K562 (cell line): ENCODE measurements at regions not wholly inside any gene's neighbourhood (a gene's known extent, or its start where the extent isn't known, plus 50 kb on each side); places are given as distances from the start of the nearest gene placed in this dataset.

Experiments
- CBX5 ChIP-seq: IDR thresholded peaks from 2 replicates; pipeline ENCODE4 v1.6.1; 2014; ENCODE audit warnings: low read depth, borderline replicate concordance
- CHD7 ChIP-seq: fragments of 200-600 bp; sonication (generic); IDR thresholded peaks from one replicate; pipeline ENCODE4 v1.6.1; 2012; ENCODE audit warnings: mild to moderate bottlenecking, low read depth, low read length, inconsistent platforms
- ELF2 ChIP-seq: fragments of 250-450 bp; sonication (Bioruptor Pico); IDR thresholded peaks from 2 replicates; pipeline ENCODE4 v1.5.0; 2021; ENCODE audit warnings: mild to moderate bottlenecking
- HCFC1 ChIP-seq: IDR thresholded peaks from 2 replicates; pipeline ENCODE4 v1.6.1; 2012; ENCODE audit warnings: low read depth, low read length, improper control_type of control experiment
- ZNF263 ChIP-seq: sonication (generic); formaldehyde crosslinking; IDR thresholded peaks from 2 replicates; pipeline ENCODE4 v1.8.0; 2022; ENCODE audit warnings: mild to moderate bottlenecking, missing genetic modification reagents, borderline replicate concordance
- ZNF316 ChIP-seq: fragments of 450-650 bp; IDR thresholded peaks from 2 replicates; pipeline ENCODE4 v1.6.1; 2016
- TF ChIP-seq, protein P1 (sequence below): sonication (generic); formaldehyde crosslinking; IDR thresholded peaks from 2 replicates; pipeline ENCODE4 v1.8.1; 2023; ENCODE audit warnings: missing genetic modification reagents, mild to moderate bottlenecking, borderline replicate concordance

DNA sequence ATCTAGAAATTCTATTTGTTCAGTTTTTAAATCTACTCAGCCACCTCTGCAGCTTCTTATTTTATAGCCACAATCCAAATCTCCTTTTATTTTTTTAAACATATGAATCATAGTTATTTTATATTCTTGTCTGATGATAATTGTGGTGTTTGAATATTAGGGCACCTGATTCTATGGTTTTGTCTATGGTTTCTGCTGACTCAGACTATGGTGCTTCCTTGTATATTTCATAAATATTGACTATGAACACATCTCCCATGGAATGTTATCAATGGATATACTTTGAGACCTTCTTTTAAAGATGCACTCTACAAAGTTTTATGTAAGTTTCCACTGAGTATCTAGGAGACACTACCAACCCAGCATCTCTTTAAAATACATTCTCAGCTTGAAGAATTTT lies 1027.0 kb upstream of the AUTS2 start (continued):
- no peak for TF ChIP-seq CHD7
- TF ChIP-seq HCFC1 = no peak
- TF ChIP-seq, protein P1, sequence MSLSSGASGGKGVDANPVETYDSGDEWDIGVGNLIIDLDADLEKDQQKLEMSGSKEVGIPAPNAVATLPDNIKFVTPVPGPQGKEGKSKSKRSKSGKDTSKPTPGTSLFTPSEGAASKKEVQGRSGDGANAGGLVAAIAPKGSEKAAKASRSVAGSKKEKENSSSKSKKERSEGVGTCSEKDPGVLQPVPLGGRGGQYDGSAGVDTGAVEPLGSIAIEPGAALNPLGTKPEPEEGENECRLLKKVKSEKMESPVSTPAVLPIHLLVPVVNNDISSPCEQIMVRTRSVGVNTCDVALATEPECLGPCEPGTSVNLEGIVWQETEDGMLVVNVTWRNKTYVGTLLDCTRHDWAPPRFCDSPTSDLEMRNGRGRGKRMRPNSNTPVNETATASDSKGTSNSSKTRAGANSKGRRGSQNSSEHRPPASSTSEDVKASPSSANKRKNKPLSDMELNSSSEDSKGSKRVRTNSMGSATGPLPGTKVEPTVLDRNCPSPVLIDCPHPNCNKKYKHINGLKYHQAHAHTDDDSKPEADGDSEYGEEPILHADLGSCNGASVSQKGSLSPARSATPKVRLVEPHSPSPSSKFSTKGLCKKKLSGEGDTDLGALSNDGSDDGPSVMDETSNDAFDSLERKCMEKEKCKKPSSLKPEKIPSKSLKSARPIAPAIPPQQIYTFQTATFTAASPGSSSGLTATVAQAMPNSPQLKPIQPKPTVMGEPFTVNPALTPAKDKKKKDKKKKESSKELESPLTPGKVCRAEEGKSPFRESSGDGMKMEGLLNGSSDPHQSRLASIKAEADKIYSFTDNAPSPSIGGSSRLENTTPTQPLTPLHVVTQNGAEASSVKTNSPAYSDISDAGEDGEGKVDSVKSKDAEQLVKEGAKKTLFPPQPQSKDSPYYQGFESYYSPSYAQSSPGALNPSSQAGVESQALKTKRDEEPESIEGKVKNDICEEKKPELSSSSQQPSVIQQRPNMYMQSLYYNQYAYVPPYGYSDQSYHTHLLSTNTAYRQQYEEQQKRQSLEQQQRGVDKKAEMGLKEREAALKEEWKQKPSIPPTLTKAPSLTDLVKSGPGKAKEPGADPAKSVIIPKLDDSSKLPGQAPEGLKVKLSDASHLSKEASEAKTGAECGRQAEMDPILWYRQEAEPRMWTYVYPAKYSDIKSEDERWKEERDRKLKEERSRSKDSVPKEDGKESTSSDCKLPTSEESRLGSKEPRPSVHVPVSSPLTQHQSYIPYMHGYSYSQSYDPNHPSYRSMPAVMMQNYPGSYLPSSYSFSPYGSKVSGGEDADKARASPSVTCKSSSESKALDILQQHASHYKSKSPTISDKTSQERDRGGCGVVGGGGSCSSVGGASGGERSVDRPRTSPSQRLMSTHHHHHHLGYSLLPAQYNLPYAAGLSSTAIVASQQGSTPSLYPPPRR (CRISPR knock-in tag) = no peak
- TF ChIP-seq ELF2 (CRISPR knock-in tag) = no peak
- TF ChIP-seq ZNF263 = no peak
- peak; percentile 69 for TF ChIP-seq ZNF316
- no peak for TF ChIP-seq CBX5
